GM10248 (cell line): ENCODE measurements at regions not wholly inside any gene's neighbourhood (a gene's known extent, or its start where the extent isn't known, plus 50 kb on each side); places are given as distances from the start of the nearest gene placed in this dataset.
A peak's percentile ranks its signal among the peaks of the same experiment; 100 is the strongest.

Experiments used
- CTCF ChIA-PET: fragments of 300-600 bp; sonication (Branson Sonifier 250); formaldehyde crosslinking; extraction: SDS; loops from one replicate; lab custom pipeline; 2021; ENCODE audit warnings: antibody characterized with exemption; lab: Yijun Ruan, JAX
- POLR2A ChIA-PET: fragments of 350-650 bp; sonication (Branson Sonifier 250); formaldehyde crosslinking; extraction: SDS; loops from one replicate; lab custom pipeline; 2020; ENCODE audit warnings: antibody characterized with exemption; lab: Yijun Ruan, JAX
- DNase-seq: peaks from one replicate; pipeline ENCODE4 v3.0.0; 2012; ENCODE audit errors: extremely low spot score
- TF ChIP-seq, protein P1 (sequence below): IDR thresholded peaks from 2 replicates; pipeline ENCODE4 v1.5.1; 2012; ENCODE audit warnings: mild to moderate bottlenecking, low read depth; ENCODE audit errors: extremely low read depth, missing control alignments, control extremely low read depth

GRCh38 chr1:81414488-81415015 lies 386.2 kb upstream of the ADGRL2 start:
- ChIA-PET POLR2A (no interaction called here), CTCF (interaction anchor here (0.7 to 4.2 kb wide), 17 partner anchors 10 to 1523 kb away, joined by 3 to 35 read pairs (median 3); no protein-coding TSS in a partner anchor)
- TF ChIP-seq, protein P1, sequence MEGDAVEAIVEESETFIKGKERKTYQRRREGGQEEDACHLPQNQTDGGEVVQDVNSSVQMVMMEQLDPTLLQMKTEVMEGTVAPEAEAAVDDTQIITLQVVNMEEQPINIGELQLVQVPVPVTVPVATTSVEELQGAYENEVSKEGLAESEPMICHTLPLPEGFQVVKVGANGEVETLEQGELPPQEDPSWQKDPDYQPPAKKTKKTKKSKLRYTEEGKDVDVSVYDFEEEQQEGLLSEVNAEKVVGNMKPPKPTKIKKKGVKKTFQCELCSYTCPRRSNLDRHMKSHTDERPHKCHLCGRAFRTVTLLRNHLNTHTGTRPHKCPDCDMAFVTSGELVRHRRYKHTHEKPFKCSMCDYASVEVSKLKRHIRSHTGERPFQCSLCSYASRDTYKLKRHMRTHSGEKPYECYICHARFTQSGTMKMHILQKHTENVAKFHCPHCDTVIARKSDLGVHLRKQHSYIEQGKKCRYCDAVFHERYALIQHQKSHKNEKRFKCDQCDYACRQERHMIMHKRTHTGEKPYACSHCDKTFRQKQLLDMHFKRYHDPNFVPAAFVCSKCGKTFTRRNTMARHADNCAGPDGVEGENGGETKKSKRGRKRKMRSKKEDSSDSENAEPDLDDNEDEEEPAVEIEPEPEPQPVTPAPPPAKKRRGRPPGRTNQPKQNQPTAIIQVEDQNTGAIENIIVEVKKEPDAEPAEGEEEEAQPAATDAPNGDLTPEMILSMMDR, result peak; percentile 81
- peak; percentile 57 for DNase-seq

DNA sequence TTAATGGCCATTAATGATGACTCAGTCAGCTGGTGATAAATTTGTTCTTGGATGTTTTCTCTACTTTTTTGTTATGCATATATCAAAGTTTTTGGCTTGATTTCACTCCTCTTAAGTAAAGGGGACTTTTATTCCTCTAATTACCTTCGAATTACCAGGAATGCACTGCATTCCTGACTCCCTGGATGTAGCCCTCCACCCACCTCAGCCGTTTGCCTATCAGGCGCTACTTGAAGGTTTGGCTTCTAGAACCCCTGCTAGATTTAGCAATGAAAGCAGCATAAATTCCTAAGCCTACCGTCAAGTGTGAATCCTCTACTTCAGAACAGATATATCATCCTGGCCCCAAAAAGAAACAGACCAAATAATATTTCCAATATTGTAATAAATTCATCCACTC lies 387.8 kb upstream of the ADGRL2 start:
- ChIA-PET CTCF (interaction anchor here (1.0 to 4.2 kb wide), 3 partner anchors 12 to 25 kb away, joined by 3 to 35 read pairs (median 13); no protein-coding TSS in a partner anchor), POLR2A (no interaction called here)
- TF ChIP-seq, protein P1, result no peak
- no peak for DNase-seq

DNA sequence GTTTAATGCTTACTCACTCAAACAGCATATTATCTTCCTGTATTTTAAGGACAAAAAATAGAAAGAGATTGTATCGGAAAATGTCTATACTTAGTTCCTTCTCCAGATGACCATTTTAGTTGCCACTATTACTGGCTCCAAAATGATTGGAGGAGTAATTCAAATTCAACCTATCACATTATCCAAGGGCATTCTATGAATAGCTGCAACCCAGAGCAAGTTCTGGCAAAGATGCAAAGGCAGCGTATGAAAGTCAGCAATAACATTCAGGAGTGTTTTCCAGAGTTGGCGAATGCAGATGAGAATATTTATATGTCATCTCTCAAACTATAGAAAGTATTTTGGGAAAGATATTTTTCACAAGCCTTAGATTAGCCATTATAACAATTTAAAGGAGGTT lies 389.8 kb upstream of the ADGRL2 start:
- TF ChIP-seq, protein P1, result no peak
- POLR2A ChIA-PET, result no interaction called here
- CTCF ChIA-PET, result no interaction called here
- no peak for DNase-seq

DNA sequence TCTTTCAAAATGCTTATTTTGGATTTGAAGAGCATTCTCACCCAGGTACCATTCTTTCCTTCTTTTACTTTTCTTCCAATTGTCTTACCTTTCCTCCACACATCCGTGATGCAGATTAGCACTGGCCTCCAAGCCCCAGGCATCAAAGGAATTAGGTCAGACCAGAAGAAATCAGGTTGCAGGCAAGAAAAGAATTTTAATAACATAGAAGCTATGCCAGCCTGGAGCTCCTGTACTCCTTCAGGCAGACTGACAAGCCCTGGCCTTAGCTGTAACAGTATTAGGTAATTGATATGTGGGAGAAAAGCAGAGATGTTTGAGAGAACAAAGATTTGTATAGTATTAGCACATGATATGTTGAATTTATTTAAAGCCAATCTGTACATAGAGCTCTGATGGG lies 390.4 kb upstream of the ADGRL2 start:
- ChIA-PET POLR2A (no interaction called here), CTCF (no interaction called here)
- DNase-seq, result no peak
- TF ChIP-seq, protein P1, result no peak

DNA sequence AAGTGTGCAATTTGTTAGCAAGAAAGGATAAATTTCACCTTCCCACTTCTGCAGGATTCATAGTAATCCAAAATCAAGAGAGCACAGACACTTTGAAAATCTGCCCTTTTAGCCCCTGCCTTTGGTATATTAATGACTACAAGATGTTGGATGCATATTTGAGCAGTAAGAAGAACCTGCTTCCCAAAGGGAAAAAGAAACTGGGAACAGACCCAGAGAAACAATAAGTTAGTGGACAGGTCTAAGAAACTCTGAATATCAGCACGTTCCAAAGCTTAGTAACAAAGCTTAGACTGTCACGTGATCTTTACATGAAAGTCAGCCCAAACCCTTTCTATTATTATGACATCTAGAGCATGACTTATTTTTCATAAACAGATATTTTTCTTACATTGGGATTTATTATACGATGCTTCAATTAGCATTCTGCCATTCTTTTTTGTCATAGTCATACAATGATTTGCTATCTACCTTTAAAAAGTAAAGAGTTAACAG lies 390.9 kb upstream of the ADGRL2 start:
- ChIA-PET CTCF (interaction anchor here (1.1 kb wide), 1 partner anchor 9 kb away, joined by 6 read pairs; no protein-coding TSS in a partner anchor), POLR2A (no interaction called here)
- DNase-seq, result no peak
- TF ChIP-seq, protein P1, result no peak

GRCh38 chr1:81409262-81409661 lies 391.5 kb upstream of the ADGRL2 start:
- CTCF ChIA-PET, result interaction anchor here (1.0 to 1.1 kb wide), 2 partner anchors 9 to 23 kb away, joined by 3 to 6 read pairs; no protein-coding TSS in a partner anchor
- TF ChIP-seq, protein P1, result no peak
- POLR2A ChIA-PET, result no interaction called here
- DNase-seq, result no peak
